ENCODE measurements at regions not wholly inside any gene's neighbourhood (a gene's known extent, or its start where the extent isn't known, plus 50 kb on each side); places are given as distances from the start of the nearest gene placed in this dataset.
"Not testable (repeated sequence)": the region's sequence is repeated elsewhere in the genome, so short reads cannot be mapped to it uniquely, and the experiment has no call there.

DNA sequence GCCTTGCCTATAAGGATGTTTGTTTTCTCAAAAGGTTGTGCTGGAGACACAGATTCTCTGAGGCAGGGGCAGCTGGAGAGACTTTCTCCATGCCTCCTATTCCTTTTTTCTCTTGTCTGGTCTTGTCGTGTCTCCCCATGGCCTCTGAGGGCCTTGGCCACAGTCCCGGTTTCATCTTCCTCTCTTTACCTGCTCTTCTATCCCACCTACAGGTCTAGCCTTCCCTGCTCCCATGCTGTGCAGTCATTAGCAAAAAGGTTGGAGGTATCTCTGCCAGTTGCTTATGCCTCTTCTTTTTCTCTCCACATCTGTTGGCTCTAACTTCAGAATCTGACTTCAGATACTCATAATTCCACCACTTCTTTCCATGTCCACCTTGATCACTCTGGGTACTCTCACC, 191.1 kb downstream of the IL20RB start:
- Histone ChIP-seq H3K36me3 (no peaks in the 10 kb centered on the region), H3K27ac (no peak overlapping the region), H3K4me3 (no peak overlapping the region), H3K27me3 (no peaks in the 10 kb centered on the region), H3K9me3 (ENCODE audit: low read depth) (no peaks in the 10 kb centered on the region), H3K4me1 (ENCODE audit: low read depth) (no peaks in the 10 kb centered on the region)
- TF ChIP-seq, protein P1, sequence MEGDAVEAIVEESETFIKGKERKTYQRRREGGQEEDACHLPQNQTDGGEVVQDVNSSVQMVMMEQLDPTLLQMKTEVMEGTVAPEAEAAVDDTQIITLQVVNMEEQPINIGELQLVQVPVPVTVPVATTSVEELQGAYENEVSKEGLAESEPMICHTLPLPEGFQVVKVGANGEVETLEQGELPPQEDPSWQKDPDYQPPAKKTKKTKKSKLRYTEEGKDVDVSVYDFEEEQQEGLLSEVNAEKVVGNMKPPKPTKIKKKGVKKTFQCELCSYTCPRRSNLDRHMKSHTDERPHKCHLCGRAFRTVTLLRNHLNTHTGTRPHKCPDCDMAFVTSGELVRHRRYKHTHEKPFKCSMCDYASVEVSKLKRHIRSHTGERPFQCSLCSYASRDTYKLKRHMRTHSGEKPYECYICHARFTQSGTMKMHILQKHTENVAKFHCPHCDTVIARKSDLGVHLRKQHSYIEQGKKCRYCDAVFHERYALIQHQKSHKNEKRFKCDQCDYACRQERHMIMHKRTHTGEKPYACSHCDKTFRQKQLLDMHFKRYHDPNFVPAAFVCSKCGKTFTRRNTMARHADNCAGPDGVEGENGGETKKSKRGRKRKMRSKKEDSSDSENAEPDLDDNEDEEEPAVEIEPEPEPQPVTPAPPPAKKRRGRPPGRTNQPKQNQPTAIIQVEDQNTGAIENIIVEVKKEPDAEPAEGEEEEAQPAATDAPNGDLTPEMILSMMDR (IDR thresholded peaks at IDR 0.05; ENCODE audit: low read depth, low read length): no peak
- no peak for DNase-seq (ENCODE audit: low read depth in 1 of 2, low spot score in 1 of 2)

DNA sequence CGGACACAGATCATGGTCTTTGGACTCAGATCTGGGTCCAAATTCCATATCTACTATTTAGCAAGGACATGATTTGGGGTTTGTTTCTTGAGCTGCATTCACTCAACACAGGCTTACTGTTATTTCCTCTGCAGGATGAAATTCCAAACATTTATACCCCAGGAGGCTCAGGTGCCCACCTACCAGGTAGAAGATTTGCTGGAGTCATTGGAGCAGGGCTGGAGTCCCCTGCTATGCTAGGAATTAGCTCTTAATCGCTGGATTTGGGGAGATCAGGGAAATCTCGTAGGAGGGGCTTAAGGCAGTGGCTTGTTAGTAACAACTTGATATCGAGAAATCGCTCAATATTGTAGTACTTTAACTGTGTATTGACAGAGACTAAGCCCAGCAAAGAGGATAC, 193.0 kb downstream of the IL20RB start:
- Histone ChIP-seq H3K36me3 (no peaks in the 10 kb centered on the region), H3K27me3 (no peaks in the 10 kb centered on the region), H3K9me3 (ENCODE audit: low read depth) (no peaks in the 10 kb centered on the region), H3K4me1 (ENCODE audit: low read depth) (no peaks in the 10 kb centered on the region), H3K4me3 (no peak overlapping the region), H3K27ac (no peak overlapping the region)
- no peak for DNase-seq (ENCODE audit: low read depth in 1 of 2, low spot score in 1 of 2)
- TF ChIP-seq, protein P1 (IDR thresholded peaks at IDR 0.05; ENCODE audit: low read depth, low read length): no peak

DNA sequence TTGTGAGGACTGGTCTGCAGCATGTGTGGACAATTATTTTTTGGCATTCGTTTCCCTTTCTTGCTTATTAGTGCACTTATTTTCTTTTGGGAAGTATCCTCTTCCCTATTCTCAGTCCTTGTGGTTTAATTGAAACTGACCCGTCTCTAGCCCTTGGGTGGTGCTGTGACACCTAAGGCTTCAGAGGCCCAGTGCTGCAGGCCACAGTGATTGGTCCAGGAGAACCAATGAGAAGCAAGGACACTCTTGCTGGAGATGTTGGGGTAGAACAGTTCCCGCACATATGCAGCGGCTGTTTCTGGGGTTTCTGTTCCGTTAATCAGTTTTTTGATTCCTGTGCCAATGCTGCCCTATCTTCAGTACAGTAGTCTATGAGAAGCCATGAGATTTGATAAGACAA, 195.3 kb downstream of the IL20RB start:
- not testable (repeated sequence) for H3K9me3 ChIP-seq (ENCODE audit: low read depth); H3K4me3 ChIP-seq; DNase-seq (ENCODE audit: low read depth in 1 of 2, low spot score in 1 of 2); H3K27ac ChIP-seq; H3K27me3 ChIP-seq; H3K36me3 ChIP-seq; H3K4me1 ChIP-seq (ENCODE audit: low read depth)

DNA sequence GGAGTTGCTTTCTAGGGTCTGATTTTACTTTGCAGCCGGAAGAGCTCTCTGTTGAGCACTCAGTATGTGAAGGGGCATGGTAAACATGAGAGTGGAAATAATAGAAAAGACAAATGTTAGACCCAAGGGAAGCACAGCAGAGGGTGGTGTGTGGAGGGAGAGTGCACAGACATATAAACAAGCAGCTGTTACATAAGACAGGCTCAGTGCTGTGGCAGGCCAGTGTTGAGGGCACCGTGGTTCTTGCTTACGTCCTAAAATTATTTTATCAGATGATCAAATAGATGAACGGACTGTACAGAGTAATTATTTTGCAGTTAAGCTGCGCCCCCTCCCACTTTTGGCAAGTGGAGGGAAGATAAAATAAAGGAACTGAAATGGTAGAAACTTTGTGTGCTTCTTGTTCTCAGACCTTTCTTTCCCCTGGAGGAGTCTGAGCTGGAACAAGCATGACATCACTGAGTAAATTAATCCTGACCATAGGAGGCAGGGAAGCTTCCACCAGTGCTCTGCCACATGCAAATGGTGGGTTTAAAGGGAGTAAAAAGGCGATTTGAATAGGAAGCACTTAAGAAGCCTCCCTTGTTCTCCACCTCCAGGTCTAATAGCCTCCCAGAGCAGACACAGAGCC, 205.6 kb downstream of the IL20RB start:
- peaks cover 11% of the 10 kb centered on the region for H3K4me1 ChIP-seq (ENCODE audit: low read depth)
- H3K9me3 ChIP-seq (ENCODE audit: low read depth): no peaks in the 10 kb centered on the region
- H3K27ac ChIP-seq: peak overlapping the region; percentile 59
- H3K4me3 ChIP-seq: no peak overlapping the region
- peak in 1 of 2 donors; percentile 61 for DNase-seq (ENCODE audit: low read depth in 1 of 2, low spot score in 1 of 2)
- TF ChIP-seq, protein P1 (IDR thresholded peaks at IDR 0.05; ENCODE audit: low read depth, low read length): no peak
- H3K27me3 ChIP-seq: no peaks in the 10 kb centered on the region
- H3K36me3 ChIP-seq: no peaks in the 10 kb centered on the region

DNA sequence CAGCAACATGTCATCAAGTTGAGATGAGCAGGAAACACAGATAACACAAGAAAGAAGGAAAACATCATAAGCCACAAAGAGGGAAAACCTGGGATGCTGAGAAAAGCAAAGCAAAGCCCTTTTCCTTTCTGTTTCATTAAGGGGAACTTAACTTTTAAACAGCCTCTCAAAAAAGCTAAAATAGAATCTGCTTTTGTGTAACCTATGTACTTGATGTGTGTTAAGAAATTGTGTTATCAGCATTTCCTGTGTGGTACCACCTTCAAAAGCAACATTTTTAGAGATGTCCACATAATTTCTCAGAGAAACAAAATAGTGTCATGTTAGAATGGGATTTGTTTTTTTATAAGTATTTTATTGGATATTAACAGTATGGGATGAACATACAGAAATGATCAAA, 206.2 kb downstream of the IL20RB start:
- no peak overlapping the region for H3K27ac ChIP-seq
- H3K4me3 ChIP-seq: no peak overlapping the region
- TF ChIP-seq, protein P1 (IDR thresholded peaks at IDR 0.05; ENCODE audit: low read depth, low read length): no peak

DNA sequence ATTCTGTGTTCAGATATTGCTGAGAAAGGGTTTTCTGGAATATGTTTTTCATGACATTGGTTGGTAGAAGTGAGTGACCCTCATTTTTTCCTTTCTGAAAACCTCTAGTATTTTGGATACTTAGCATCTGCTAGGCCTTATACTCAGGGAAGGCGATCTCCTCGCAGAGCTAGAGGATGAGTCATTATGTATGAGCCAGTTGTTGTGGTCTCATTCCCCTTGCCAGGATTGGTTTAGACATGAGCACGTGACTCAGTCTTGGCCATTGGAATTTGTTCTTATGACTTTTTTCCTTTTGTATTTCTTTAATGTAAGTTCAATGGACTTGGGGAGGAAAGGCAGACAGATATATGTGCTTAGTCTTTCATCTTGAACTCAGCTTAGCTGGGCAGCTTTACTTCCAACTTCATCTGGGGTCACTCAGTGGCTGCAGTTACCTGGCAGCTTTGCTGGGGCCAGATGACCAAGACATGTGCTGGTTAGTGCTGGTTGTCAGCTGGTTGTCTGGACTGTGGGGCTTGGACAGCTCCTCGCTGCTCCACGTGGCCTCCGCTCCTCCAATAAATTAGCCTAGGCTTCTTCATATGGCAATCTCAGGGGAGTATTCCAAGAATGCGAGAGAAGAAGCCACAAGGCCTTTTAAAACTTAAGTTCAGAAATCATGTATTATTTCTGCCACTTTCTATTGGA, 207.5 kb downstream of the IL20RB start:
- peaks cover 11% of the 10 kb centered on the region for H3K4me1 ChIP-seq (ENCODE audit: low read depth)
- no peaks in the 10 kb centered on the region for H3K9me3 ChIP-seq (ENCODE audit: low read depth)
- no peak overlapping the region for H3K27ac ChIP-seq
- peak in 1 of 2 donors; percentile 10 for DNase-seq (ENCODE audit: low read depth in 1 of 2, low spot score in 1 of 2)
- no peaks in the 10 kb centered on the region for H3K36me3 ChIP-seq
- no peaks in the 10 kb centered on the region for H3K27me3 ChIP-seq
- H3K4me3 ChIP-seq: no peak overlapping the region
- TF ChIP-seq, protein P1 (IDR thresholded peaks at IDR 0.05; ENCODE audit: low read depth, low read length): no peak

More for the DNA sequence above, 206.2 kb downstream of the IL20RB start:
- Histone ChIP-seq H3K4me1 (ENCODE audit: low read depth) (peaks cover 11% of the 10 kb centered on the region), H3K9me3 (ENCODE audit: low read depth) (no peaks in the 10 kb centered on the region), H3K36me3 (no peaks in the 10 kb centered on the region), H3K27me3 (no peaks in the 10 kb centered on the region)
- no peak for DNase-seq (ENCODE audit: low read depth in 1 of 2, low spot score in 1 of 2)
